Heart left ventricle (tissue), 16 donors: ENCODE measurements at regions not wholly inside any gene's neighbourhood (a gene's known extent, or its start where the extent isn't known, plus 50 kb on each side); places are given as distances from the start of the nearest gene placed in this dataset.

Source experiments
- ATAC-seq, 4 donors: fragments of 200-7000 bp; cut with Tn5 transposase; one replicate each; pipeline ENCODE4 v1.9.1; 2020 to 2022; ENCODE audit warnings: moderate library complexity in 4 of 4, mild to moderate bottlenecking in 3 of 4, moderate number of reproducible peaks in 1 of 4
- DNase-seq, 5 donors: peaks; one replicate each; pipeline ENCODE4 v3.0.0-alpha.2; 2020
- H3K27ac ChIP-seq, 12 donors: fragments of 200-600 bp; sonication (generic) in 4 of 12; one replicate each; pipeline versions ENCODE4 v1.5.0 to v1.8.0; 2016 to 2022; ENCODE audit warnings: mild to moderate bottlenecking in 2 of 12
- H3K27me3 ChIP-seq, 9 donors: fragments of 200-600 bp; sonication (generic) in 2 of 9; one replicate each; pipeline versions ENCODE4 v1.5.1 to v1.8.0; 2016 to 2022; ENCODE audit warnings: mild to moderate bottlenecking in 3 of 9
- H3K36me3 ChIP-seq, 9 donors: fragments of 200-600 bp; sonication (generic) in 2 of 9; one replicate each; pipeline versions ENCODE4 v1.5.0 to v1.8.0; 2018 to 2022; ENCODE audit warnings: mild to moderate bottlenecking in 2 of 9
- H3K4me1 ChIP-seq, 12 donors: fragments of 200-600 bp; sonication (generic) in 4 of 12; one replicate each; pipeline versions ENCODE4 v1.5.0 to v1.8.0; 2016 to 2022; ENCODE audit warnings: mild to moderate bottlenecking in 3 of 12
- H3K4me3 ChIP-seq, 12 donors: fragments of 200-600 bp; sonication (generic) in 4 of 12; one replicate each; pipeline versions ENCODE4 v1.5.0 to v1.8.0; 2017 to 2022; ENCODE audit warnings: mild to moderate bottlenecking in 9 of 12, moderate library complexity in 4 of 12
- H3K9me3 ChIP-seq, 12 donors: fragments of 200-600 bp; sonication (generic) in 4 of 12; one replicate each; pipeline versions ENCODE4 v1.5.0 to v1.8.0; 2016 to 2022; ENCODE audit warnings: mild to moderate bottlenecking in 1 of 12
- POLR2A ChIP-seq, 2 donors: fragments of 450-650 bp; IDR thresholded peaks; one replicate each; pipeline ENCODE4 v1.6.1; 2017; ENCODE audit warnings: antibody characterized with exemption in 2 of 2, mild to moderate bottlenecking in 2 of 2, moderate library complexity in 2 of 2
- WGBS, 4 donors: extraction: QIAGEN DNeasy Blood & Tissue Kit in 2 of 4; methylation state at CpG; one replicate each; pipeline versions ENCODE4 v1.1.5 to v1.1.7; 2013 to 2018; 5-methylcytosine and 5-hydroxymethylcytosine counted together
- intact Hi-C, 10 donors: fragments of 100-400 bp; cut with DNase I; formaldehyde crosslinking; loops; one replicate each; pipeline versions ENCODE4 v1.11.1 to v1.14.2; 2022
- TF ChIP-seq, protein P1 (sequence below), 12 donors: fragments of 200-600 bp; sonication (generic) in 4 of 12; IDR thresholded peaks; one replicate each; pipeline versions ENCODE4 v1.5.0 to v1.8.0; 2018 to 2022; ENCODE audit warnings: antibody characterized with exemption in 12 of 12, mild to moderate bottlenecking in 5 of 12
- donor health status: ischemic (EF 13 %, LVEDD 7.1; RV severe dilation, severe dysfunction).
- donor health status: healthy with polysubstance abuse.
- donor health status: DM: no; HTN: yes; CAD: no.
- donor health status: DM: no; HTN: no; CAD: no.
- donor health status: ischemic (EF 25% LVEDD 6.9; RV normal size, moderate dysfunction).
- donor health status: ischemic (EF 25% LVEDD 5.7; RV mildly dilated, moderate dysfunction).
- donor health status: healthy.
- donor health status: DM: yes; HTN: yes; CAD: no.
- donor health status: ischemic (EF 35%, LVEDD 5.7; RV mildly dilated, moderate dysfunction).
- donor health status: nonischemic (EF 11% LVEDD 7.7; RV severe dilation, severe dysfunction).
- donor health status: DM: yes; HTN: yes; CAD: no.
- donor health status: PGD.
- donor health status: ischemic (EF 29% LVEDD 5.4; RV normal size, mild dysfunction).
- donor health status: nonischemic (EF 23%, LVEDD 6.1; RV moderate dilation, normal function).

DNA sequence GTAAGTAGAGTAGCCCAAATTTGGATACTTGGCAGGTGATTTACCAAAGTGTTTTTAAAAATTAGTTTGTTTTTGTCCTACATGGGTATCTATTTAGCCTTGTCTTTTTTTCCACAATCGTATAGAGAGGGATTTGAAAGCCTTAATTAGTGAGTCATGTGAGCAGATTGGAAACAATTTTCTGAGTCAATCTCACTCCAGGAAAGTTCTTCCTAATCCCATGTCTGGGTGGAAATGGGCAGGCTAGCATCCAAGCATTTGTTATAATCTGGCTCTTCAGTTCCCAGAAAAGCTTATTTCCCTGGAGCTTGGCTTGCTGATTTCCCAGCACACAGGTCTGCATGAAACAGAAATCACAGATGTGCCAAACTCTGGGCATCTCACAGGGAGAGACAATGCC, 426.9 kb upstream of the BOD1L1 start:
- WGBS, 4 donors, result 45 to 56% (median 48%) methylated on average over 1 of the region's 1 CpG
- Histone ChIP-seq H3K9me3 (no peaks in the 10 kb centered on the region), H3K27me3 (no peaks in the 10 kb centered on the region), H3K27ac (no peak overlapping the region), H3K4me3 (no peak overlapping the region), H3K4me1 (no peaks in the 10 kb centered on the region), H3K36me3 (no peaks in the 10 kb centered on the region)
- DNase-seq (no peak), ATAC-seq (no peak)
- intact Hi-C loops, result no loop called here
- TF ChIP-seq POLR2A (IDR thresholded peaks at IDR 0.05), result no peak
- TF ChIP-seq, protein P1, sequence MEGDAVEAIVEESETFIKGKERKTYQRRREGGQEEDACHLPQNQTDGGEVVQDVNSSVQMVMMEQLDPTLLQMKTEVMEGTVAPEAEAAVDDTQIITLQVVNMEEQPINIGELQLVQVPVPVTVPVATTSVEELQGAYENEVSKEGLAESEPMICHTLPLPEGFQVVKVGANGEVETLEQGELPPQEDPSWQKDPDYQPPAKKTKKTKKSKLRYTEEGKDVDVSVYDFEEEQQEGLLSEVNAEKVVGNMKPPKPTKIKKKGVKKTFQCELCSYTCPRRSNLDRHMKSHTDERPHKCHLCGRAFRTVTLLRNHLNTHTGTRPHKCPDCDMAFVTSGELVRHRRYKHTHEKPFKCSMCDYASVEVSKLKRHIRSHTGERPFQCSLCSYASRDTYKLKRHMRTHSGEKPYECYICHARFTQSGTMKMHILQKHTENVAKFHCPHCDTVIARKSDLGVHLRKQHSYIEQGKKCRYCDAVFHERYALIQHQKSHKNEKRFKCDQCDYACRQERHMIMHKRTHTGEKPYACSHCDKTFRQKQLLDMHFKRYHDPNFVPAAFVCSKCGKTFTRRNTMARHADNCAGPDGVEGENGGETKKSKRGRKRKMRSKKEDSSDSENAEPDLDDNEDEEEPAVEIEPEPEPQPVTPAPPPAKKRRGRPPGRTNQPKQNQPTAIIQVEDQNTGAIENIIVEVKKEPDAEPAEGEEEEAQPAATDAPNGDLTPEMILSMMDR (IDR thresholded peaks at IDR 0.05), result no peak

DNA sequence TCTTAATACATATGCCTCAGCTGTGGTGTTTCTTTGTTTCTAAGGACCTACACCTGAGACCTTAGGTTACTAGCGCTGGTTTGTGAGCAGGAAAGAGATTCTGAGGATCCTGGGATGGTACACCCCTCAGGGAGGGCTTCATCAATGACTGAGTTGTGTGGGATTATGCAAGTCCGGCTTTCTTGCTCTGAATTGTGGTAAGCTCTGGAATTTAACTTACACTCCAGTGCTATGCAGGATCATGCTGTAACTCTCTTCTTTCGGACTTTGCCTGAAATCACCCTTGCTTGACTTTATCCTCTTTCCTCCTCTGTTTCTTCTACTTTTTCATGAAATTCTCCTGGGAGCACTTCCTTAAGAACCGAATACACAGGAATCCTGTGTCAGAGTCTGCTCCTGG, 431.5 kb upstream of the BOD1L1 start:
- no peak overlapping the region for H3K27ac ChIP-seq
- no peaks in the 10 kb centered on the region for H3K27me3 ChIP-seq
- intact Hi-C loops, result no loop called here
- H3K36me3 ChIP-seq, result no peaks in the 10 kb centered on the region
- TF ChIP-seq, protein P1 (IDR thresholded peaks at IDR 0.05), result no peak
- TF ChIP-seq POLR2A (IDR thresholded peaks at IDR 0.05), result no peak
- H3K4me1 ChIP-seq, result no peaks in the 10 kb centered on the region
- no peak overlapping the region for H3K4me3 ChIP-seq
- H3K9me3 ChIP-seq, result no peaks in the 10 kb centered on the region
- ATAC-seq (no peak), DNase-seq (no peak)
- 57 to 60% (median 60%) methylated on average over 4 of the region's 4 CpGs for WGBS, 4 donors

DNA sequence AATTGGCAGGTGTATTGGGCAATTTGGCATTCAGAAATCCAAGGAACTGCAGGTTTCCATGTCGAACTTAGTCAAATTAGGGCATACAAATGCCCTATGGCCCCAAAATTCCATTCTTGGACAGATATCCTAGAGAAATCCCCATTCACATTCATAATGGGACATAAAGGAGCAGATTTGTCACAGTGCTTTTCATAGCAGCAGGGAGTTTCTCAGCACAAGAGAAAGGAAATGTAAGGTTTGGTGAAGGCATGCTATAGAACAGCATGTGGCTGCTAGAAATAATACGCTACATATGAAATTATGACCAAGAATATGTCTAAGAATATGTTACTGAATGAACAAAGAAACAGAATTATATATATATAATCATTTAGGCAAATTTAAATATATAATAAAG, 437.5 kb upstream of the BOD1L1 start:
- WGBS, 4 donors, result 77 to 91% (median 83%) methylated on average over 2 of the region's 2 CpGs
- intact Hi-C loops, result no loop called here
- H3K27ac ChIP-seq, result no peak overlapping the region
- ATAC-seq (no peak), DNase-seq (no peak)
- peaks cover 0 to 3% (median 0%) of the 10 kb centered on the region in 12 donors for H3K4me1 ChIP-seq
- H3K9me3 ChIP-seq, result no peaks in the 10 kb centered on the region
- no peak overlapping the region for H3K4me3 ChIP-seq
- TF ChIP-seq POLR2A (IDR thresholded peaks at IDR 0.05), result no peak
- TF ChIP-seq, protein P1 (IDR thresholded peaks at IDR 0.05), result no peak
- no peaks in the 10 kb centered on the region for H3K36me3 ChIP-seq
- H3K27me3 ChIP-seq, result no peaks in the 10 kb centered on the region

DNA sequence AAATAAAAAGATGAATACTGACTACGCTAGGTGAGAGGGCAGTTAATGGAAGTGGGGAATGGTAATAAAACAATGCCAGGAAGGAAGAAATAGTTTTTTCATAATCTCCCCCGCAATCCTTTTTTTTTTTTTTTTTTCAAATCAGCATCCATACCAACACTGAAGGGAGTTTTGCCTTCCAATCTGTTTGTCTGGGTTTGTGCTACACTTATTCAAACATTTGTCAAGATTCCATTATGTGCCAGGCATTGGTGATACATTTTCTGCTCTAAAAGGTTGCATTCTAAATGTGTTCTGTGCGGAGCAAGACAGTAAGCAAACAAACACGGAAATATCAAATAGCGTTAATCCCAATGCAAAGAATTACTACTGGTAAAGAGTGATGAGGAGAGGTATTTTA, 437.9 kb upstream of the BOD1L1 start:
- WGBS, 4 donors, result 84 to 92% (median 89%) methylated on average over 5 of the region's 5 CpGs
- peaks cover 0 to 3% (median 0%) of the 10 kb centered on the region in 12 donors for H3K4me1 ChIP-seq
- intact Hi-C loops, result no loop called here
- DNase-seq (no peak), ATAC-seq (no peak)
- H3K4me3 ChIP-seq, result no peak overlapping the region
- H3K9me3 ChIP-seq, result no peaks in the 10 kb centered on the region
- no peaks in the 10 kb centered on the region for H3K36me3 ChIP-seq
- TF ChIP-seq, protein P1 (IDR thresholded peaks at IDR 0.05), result no peak
- no peak for TF ChIP-seq POLR2A (IDR thresholded peaks at IDR 0.05)
- H3K27ac ChIP-seq, result no peak overlapping the region
- no peaks in the 10 kb centered on the region for H3K27me3 ChIP-seq
